ENCODE measurements at regions not wholly inside any gene's neighbourhood (a gene's known extent, or its start where the extent isn't known, plus 50 kb on each side); places are given as distances from the start of the nearest gene placed in this dataset.

GRCh38 chr9:107779731-107780130 is 290.2 kb upstream of the KLF4 start:
- no peak for TF ChIP-seq CTCF (IDR thresholded peaks at IDR 0.05; ENCODE audit: low read depth, low read length, missing input control)
- TF ChIP-seq JUND (IDR thresholded peaks at IDR 0.05), result no peak
- TF ChIP-seq RAD21 (IDR thresholded peaks at IDR 0.05), result no peak
- TF ChIP-seq GABPA (IDR thresholded peaks at IDR 0.05 in 1 of 2, conservative IDR thresholded peaks at IDR 0.05 in 1 of 2), result no peak
- TF ChIP-seq, protein P1, sequence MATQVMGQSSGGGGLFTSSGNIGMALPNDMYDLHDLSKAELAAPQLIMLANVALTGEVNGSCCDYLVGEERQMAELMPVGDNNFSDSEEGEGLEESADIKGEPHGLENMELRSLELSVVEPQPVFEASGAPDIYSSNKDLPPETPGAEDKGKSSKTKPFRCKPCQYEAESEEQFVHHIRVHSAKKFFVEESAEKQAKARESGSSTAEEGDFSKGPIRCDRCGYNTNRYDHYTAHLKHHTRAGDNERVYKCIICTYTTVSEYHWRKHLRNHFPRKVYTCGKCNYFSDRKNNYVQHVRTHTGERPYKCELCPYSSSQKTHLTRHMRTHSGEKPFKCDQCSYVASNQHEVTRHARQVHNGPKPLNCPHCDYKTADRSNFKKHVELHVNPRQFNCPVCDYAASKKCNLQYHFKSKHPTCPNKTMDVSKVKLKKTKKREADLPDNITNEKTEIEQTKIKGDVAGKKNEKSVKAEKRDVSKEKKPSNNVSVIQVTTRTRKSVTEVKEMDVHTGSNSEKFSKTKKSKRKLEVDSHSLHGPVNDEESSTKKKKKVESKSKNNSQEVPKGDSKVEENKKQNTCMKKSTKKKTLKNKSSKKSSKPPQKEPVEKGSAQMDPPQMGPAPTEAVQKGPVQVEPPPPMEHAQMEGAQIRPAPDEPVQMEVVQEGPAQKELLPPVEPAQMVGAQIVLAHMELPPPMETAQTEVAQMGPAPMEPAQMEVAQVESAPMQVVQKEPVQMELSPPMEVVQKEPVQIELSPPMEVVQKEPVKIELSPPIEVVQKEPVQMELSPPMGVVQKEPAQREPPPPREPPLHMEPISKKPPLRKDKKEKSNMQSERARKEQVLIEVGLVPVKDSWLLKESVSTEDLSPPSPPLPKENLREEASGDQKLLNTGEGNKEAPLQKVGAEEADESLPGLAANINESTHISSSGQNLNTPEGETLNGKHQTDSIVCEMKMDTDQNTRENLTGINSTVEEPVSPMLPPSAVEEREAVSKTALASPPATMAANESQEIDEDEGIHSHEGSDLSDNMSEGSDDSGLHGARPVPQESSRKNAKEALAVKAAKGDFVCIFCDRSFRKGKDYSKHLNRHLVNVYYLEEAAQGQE (IDR thresholded peaks at IDR 0.05), result no peak
- TF ChIP-seq YY1 (IDR thresholded peaks at IDR 0.05), result no peak
